HG03439 (cell line): ENCODE measurements at regions not wholly inside any gene's neighbourhood (a gene's known extent, or its start where the extent isn't known, plus 50 kb on each side); places are given as distances from the start of the nearest gene placed in this dataset.
"Not testable (repeated sequence)": the region's sequence is repeated elsewhere in the genome, so short reads cannot be mapped to it uniquely, and the experiment has no call there.

Experiments
- ATAC-seq: cut with Tn5 transposase; IDR thresholded peaks from one replicate; pipeline ENCODE4 v1.9.1; 2021; ENCODE audit warnings: mild to moderate bottlenecking, moderate library complexity; ENCODE audit not compliant: unreplicated experiment

GRCh38 chrY:20891440-20892160, 135.7 kb downstream of the RPS4Y2 start:
- peak; percentile 96 for ATAC-seq

- ATAC-seq: not testable (repeated sequence)
Observed at GRCh38 chrY:20925350-20926091, 169.6 kb downstream of the RPS4Y2 start.

DNA sequence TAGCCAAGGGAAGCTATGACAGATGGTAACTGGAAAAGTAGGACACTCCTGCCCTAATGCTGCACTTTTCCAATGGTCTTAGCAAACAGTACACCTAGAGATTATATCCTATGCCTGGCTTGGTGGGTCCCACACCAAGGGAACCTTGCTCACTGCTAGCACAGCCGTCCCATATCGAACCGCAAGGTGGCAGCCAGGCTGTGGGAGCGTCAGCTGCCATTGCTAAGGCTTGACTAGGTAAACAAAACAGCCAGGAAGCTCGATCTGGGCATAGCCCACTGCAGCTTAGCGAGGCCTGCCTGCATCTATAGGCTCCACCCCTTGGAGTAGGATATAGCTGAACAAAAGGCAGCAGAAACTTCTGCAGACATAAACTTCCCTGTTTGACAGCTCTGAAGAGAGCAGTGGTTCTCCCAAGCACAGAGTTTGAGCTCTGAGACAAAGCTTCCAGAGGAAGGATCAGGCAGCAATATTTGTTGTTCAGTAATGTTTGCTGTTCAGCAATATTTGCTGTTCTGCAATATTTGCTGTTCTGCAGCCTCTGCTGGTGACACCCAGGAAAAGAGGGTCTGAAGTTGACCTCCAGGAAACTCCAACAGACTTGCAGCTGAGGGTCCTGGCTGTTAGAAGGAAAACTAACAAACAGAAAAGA, 173.9 kb downstream of the RPS4Y2 start:
- no peak for ATAC-seq

DNA sequence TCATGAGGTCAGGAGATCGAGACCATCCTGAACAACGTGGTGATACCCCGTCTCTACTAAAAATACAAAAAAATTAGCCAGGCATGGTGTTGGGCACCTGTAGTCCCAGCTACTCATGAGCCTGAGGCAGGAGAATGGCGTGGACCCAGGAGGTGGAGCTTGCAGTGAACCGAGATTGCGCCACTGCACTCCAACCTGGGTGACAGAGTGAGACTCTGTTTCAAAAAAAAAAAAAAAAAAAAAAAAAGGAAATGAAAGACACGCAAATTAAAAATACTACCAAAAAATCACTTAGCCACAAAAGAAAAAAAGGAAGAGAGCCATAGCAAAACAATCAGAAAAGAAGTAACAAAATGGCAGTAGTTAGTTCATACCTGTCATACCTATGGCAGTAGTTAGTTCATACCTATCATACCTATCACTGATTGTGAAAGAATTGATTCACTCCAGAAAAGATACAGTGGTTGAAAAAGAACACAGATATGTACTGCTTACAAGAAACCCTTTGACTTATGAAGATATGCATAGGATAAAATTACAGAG, 180.9 kb downstream of the RPS4Y2 start:
- not testable (repeated sequence) for ATAC-seq

GRCh38 chrY:20961512-20961911, 205.6 kb downstream of the RPS4Y2 start:
- no peak for ATAC-seq

- no peak for ATAC-seq
Observed at GRCh38 chrY:20967828-20968227, 211.9 kb downstream of the RPS4Y2 start.

DNA sequence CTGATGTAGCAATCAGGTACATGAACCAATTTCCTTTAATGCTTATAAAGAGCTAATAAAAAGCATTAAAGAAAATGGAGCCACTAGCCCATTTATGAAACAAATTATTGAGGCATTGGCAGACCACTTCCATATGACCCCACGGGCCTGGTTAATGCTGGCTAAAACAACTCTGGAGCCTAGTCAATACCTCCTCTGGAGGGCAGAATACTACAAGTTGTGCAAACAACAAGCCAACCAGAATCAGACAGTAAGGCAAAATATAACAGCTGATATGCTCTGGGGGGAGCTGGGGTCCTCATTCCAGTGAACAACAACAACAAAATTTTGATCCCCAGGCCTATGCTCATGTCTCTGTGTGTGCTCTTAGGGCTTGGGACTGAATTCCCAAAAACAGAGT, 212.3 kb downstream of the RPS4Y2 start:
- no peak for ATAC-seq

GRCh38 chrY:20971371-20971770, 215.5 kb downstream of the RPS4Y2 start:
- ATAC-seq: no peak

GRCh38 chrY:20986037-20986436, 230.1 kb downstream of the RPS4Y2 start:
- ATAC-seq: no peak

- ATAC-seq: no peak
Observed at GRCh38 chrY:20990123-20990522, 234.2 kb downstream of the RPS4Y2 start.

- ATAC-seq: no peak
Observed at GRCh38 chrY:20990869-20991548, 235.1 kb downstream of the RPS4Y2 start.

GRCh38 chrY:20997355-20997754, 241.4 kb downstream of the RPS4Y2 start:
- ATAC-seq: no peak

- ATAC-seq: no peak
Observed at GRCh38 chrY:20998016-20998415, 242.1 kb downstream of the RPS4Y2 start.

DNA sequence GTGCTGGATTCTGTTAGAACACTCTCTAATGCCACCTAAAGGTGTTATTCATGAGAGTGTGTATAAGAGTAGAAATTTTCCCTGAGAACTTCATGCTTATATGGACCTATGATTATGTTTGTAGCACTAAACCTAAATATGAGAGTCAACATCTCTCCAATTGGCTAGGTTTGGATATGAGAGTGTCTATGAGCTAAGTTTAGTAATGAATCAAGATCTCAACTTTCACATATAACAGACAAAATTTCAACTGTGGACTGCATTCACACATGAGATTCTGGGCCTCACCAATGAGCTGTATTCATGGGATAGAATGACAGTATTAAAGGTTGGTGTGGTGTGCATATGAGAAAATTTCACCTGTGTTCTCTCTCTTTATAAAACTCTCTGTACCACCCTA, 242.6 kb downstream of the RPS4Y2 start:
- ATAC-seq: no peak

GRCh38 chrY:21001102-21001501, 245.2 kb downstream of the RPS4Y2 start:
- no peak for ATAC-seq

- no peak for ATAC-seq
Observed at GRCh38 chrY:21003059-21003458, 247.2 kb downstream of the RPS4Y2 start.

- no peak for ATAC-seq
Observed at GRCh38 chrY:21005531-21005930, 249.6 kb downstream of the RPS4Y2 start.

- no peak for ATAC-seq
Observed at GRCh38 chrY:21021811-21022210, 265.9 kb downstream of the RPS4Y2 start.

GRCh38 chrY:21022326-21023044, 266.6 kb downstream of the RPS4Y2 start:
- ATAC-seq: no peak

- ATAC-seq: no peak
Observed at GRCh38 chrY:21023906-21024305, 268.0 kb downstream of the RPS4Y2 start.
